Muscle of leg (tissue), 3 donors: ENCODE measurements at regions not wholly inside any gene's neighbourhood (a gene's known extent, or its start where the extent isn't known, plus 50 kb on each side); places are given as distances from the start of the nearest gene placed in this dataset.

ENCODE experiments used
- DNase-seq: peaks from one replicate; pipeline ENCODE4 v3.0.0; 2013
- H3K27ac ChIP-seq: one replicate; pipeline ENCODE4 v1.5.1; 2013; ENCODE audit warnings: mild to moderate bottlenecking, low read length, control low read depth
- H3K27me3 ChIP-seq: one replicate; pipeline ENCODE4 v1.6.1; 2013; ENCODE audit warnings: low read length; ENCODE audit not compliant: control insufficient read depth, insufficient read depth
- H3K36me3 ChIP-seq: one replicate; pipeline ENCODE4 v1.6.1; 2013; ENCODE audit warnings: low read length; ENCODE audit not compliant: control insufficient read depth, insufficient read depth
- H3K4me1 ChIP-seq: one replicate; pipeline ENCODE4 v1.6.1; 2013; ENCODE audit warnings: low read length; ENCODE audit not compliant: control insufficient read depth, insufficient read depth
- H3K4me3 ChIP-seq: one replicate; pipeline ENCODE4 v1.5.1; 2013; ENCODE audit warnings: low read length, control low read depth
- H3K9me3 ChIP-seq: replicated peaks from 2 replicates; pipeline ENCODE4 v1.6.1; 2013; ENCODE audit warnings: low read depth, low read length; ENCODE audit not compliant: control insufficient read depth
- WGBS: methylation state at CpG from one replicate; pipeline ENCODE4 v1.1.5; 2013; ENCODE audit warnings: missing lambda C conversion rate; ENCODE audit not compliant: insufficient coverage; 5-methylcytosine and 5-hydroxymethylcytosine counted together

- H3K4me3 ChIP-seq, result no peak overlapping the region
- H3K27ac ChIP-seq, result no peak overlapping the region
- WGBS, result no CpG with 5 or more reads among the region's 2 CpGs
- H3K4me1 ChIP-seq, result no peaks in the 10 kb centered on the region
- DNase-seq, result no peak
- no peaks in the 10 kb centered on the region for H3K9me3 ChIP-seq
- no peaks in the 10 kb centered on the region for H3K27me3 ChIP-seq
- H3K36me3 ChIP-seq, result no peaks in the 10 kb centered on the region
Observed at GRCh38 chr6:21507811-21508210, 85.7 kb upstream of the SOX4 start.

GRCh38 chr6:21508753-21509152 lies 84.8 kb upstream of the SOX4 start:
- WGBS, result no CpG with 5 or more reads among the region's 4 CpGs
- no peaks in the 10 kb centered on the region for H3K36me3 ChIP-seq
- no peak for DNase-seq
- H3K27ac ChIP-seq, result no peak overlapping the region
- H3K27me3 ChIP-seq, result no peaks in the 10 kb centered on the region
- H3K4me3 ChIP-seq, result no peak overlapping the region
- no peaks in the 10 kb centered on the region for H3K9me3 ChIP-seq
- no peaks in the 10 kb centered on the region for H3K4me1 ChIP-seq

- H3K4me1 ChIP-seq, result no peaks in the 10 kb centered on the region
- no peak overlapping the region for H3K27ac ChIP-seq
- WGBS, result 87% methylated on average over 3 of the region's 6 CpGs
- no peaks in the 10 kb centered on the region for H3K9me3 ChIP-seq
- no peak for DNase-seq
- H3K36me3 ChIP-seq, result no peaks in the 10 kb centered on the region
- no peaks in the 10 kb centered on the region for H3K27me3 ChIP-seq
- no peak overlapping the region for H3K4me3 ChIP-seq
Observed at GRCh38 chr6:21511891-21512550, 81.5 kb upstream of the SOX4 start.

- DNase-seq, result no peak
- no CpG with 5 or more reads among the region's 4 CpGs for WGBS
Observed at GRCh38 chr6:21514288-21514687, 79.3 kb upstream of the SOX4 start.

GRCh38 chr6:21518317-21518716 lies 75.2 kb upstream of the SOX4 start:
- Histone ChIP-seq H3K27me3 (no peaks in the 10 kb centered on the region), H3K4me1 (peaks cover 4% of the 10 kb centered on the region), H3K4me3 (no peak overlapping the region), H3K9me3 (no peaks in the 10 kb centered on the region), H3K27ac (no peak overlapping the region), H3K36me3 (no peaks in the 10 kb centered on the region)
- WGBS, result 50% methylated on average over 1 of the region's 4 CpGs
- DNase-seq, result no peak

More at GRCh38 chr6:21514288-21514687, 79.3 kb upstream of the SOX4 start:
- Histone ChIP-seq H3K4me1 (no peaks in the 10 kb centered on the region), H3K36me3 (no peaks in the 10 kb centered on the region), H3K9me3 (no peaks in the 10 kb centered on the region), H3K27ac (no peak overlapping the region), H3K4me3 (no peak overlapping the region), H3K27me3 (no peaks in the 10 kb centered on the region)

- no peaks in the 10 kb centered on the region for H3K36me3 ChIP-seq
- no peaks in the 10 kb centered on the region for H3K9me3 ChIP-seq
- H3K27ac ChIP-seq, result no peak overlapping the region
- WGBS, result no CpG with 5 or more reads among the region's 1 CpG
- DNase-seq, result no peak
- no peak overlapping the region for H3K4me3 ChIP-seq
- peaks cover 4% of the 10 kb centered on the region for H3K4me1 ChIP-seq
- no peaks in the 10 kb centered on the region for H3K27me3 ChIP-seq
Observed at GRCh38 chr6:21519642-21520041, 73.9 kb upstream of the SOX4 start.

GRCh38 chr6:21521276-21521675 lies 72.3 kb upstream of the SOX4 start:
- Histone ChIP-seq H3K4me1 (peaks cover 4% of the 10 kb centered on the region), H3K27me3 (no peaks in the 10 kb centered on the region), H3K27ac (no peak overlapping the region), H3K9me3 (no peaks in the 10 kb centered on the region), H3K36me3 (no peaks in the 10 kb centered on the region), H3K4me3 (no peak overlapping the region)
- no peak for DNase-seq
- 60% methylated on average over 2 of the region's 4 CpGs for WGBS

GRCh38 chr6:21522143-21522747 lies 71.3 kb upstream of the SOX4 start:
- Histone ChIP-seq H3K4me3 (no peak overlapping the region), H3K9me3 (no peaks in the 10 kb centered on the region), H3K27me3 (no peaks in the 10 kb centered on the region), H3K4me1 (peaks cover 4% of the 10 kb centered on the region), H3K36me3 (no peaks in the 10 kb centered on the region), H3K27ac (no peak overlapping the region)
- 80% methylated on average over 6 of the region's 14 CpGs for WGBS
- DNase-seq, result no peak

- no peak overlapping the region for H3K27ac ChIP-seq
- DNase-seq, result peak; percentile 27
- H3K9me3 ChIP-seq, result no peaks in the 10 kb centered on the region
- no peaks in the 10 kb centered on the region for H3K36me3 ChIP-seq
- peaks cover 4% of the 10 kb centered on the region for H3K4me1 ChIP-seq
- 59% methylated on average over 15 of the region's 21 CpGs for WGBS
- no peak overlapping the region for H3K4me3 ChIP-seq
- no peaks in the 10 kb centered on the region for H3K27me3 ChIP-seq
Observed at GRCh38 chr6:21522797-21523456, 70.6 kb upstream of the SOX4 start.

- DNase-seq, result no peak
- no peaks in the 10 kb centered on the region for H3K9me3 ChIP-seq
- no peaks in the 10 kb centered on the region for H3K36me3 ChIP-seq
- H3K4me1 ChIP-seq, result peaks cover 4% of the 10 kb centered on the region
- no peaks in the 10 kb centered on the region for H3K27me3 ChIP-seq
- H3K27ac ChIP-seq, result no peak overlapping the region
- no peak overlapping the region for H3K4me3 ChIP-seq
- WGBS, result 71% methylated on average over 3 of the region's 3 CpGs
Observed at GRCh38 chr6:21523652-21524051, 69.9 kb upstream of the SOX4 start.
